Uterus (tissue), 2 donors: ENCODE measurements at regions not wholly inside any gene's neighbourhood (a gene's known extent, or its start where the extent isn't known, plus 50 kb on each side); places are given as distances from the start of the nearest gene placed in this dataset.

ENCODE experiments used
- POLR2A ChIP-seq, 2 donors: fragments of 450-650 bp; IDR thresholded peaks; one replicate each; pipeline ENCODE4 v1.6.1; 2016; ENCODE audit warnings: antibody characterized with exemption in 2 of 2, mild to moderate bottlenecking in 1 of 2, moderate library complexity in 1 of 2
- TF ChIP-seq, protein P1 (sequence below), 4 experiments: fragments of 200-600 bp in 2 of 4; fragments of 450-650 bp in 2 of 4; sonication (generic) in 2 of 4; IDR thresholded peaks; one replicate each; pipeline ENCODE4 v1.5.1; 2016 to 2019; ENCODE audit warnings: antibody characterized with exemption in 4 of 4, mild to moderate bottlenecking in 2 of 4, moderate library complexity in 1 of 4

GRCh38 chr2:163528640-163529217 is 207.1 kb downstream of the FIGN start:
- no peak for TF ChIP-seq POLR2A (IDR thresholded peaks at IDR 0.05)
- TF ChIP-seq, protein P1, sequence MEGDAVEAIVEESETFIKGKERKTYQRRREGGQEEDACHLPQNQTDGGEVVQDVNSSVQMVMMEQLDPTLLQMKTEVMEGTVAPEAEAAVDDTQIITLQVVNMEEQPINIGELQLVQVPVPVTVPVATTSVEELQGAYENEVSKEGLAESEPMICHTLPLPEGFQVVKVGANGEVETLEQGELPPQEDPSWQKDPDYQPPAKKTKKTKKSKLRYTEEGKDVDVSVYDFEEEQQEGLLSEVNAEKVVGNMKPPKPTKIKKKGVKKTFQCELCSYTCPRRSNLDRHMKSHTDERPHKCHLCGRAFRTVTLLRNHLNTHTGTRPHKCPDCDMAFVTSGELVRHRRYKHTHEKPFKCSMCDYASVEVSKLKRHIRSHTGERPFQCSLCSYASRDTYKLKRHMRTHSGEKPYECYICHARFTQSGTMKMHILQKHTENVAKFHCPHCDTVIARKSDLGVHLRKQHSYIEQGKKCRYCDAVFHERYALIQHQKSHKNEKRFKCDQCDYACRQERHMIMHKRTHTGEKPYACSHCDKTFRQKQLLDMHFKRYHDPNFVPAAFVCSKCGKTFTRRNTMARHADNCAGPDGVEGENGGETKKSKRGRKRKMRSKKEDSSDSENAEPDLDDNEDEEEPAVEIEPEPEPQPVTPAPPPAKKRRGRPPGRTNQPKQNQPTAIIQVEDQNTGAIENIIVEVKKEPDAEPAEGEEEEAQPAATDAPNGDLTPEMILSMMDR (IDR thresholded peaks at IDR 0.05), result no peak
